GM12874 (cell line): ENCODE measurements at regions not wholly inside any gene's neighbourhood (a gene's known extent, or its start where the extent isn't known, plus 50 kb on each side); places are given as distances from the start of the nearest gene placed in this dataset.

Experiments
- CTCF ChIP-seq: IDR thresholded peaks from 2 replicates; pipeline ENCODE4 v1.5.1; 2011; ENCODE audit warnings: low read depth, mild to moderate bottlenecking, control low read depth, low read length, moderate library complexity; ENCODE audit not compliant: insufficient read depth

- TF ChIP-seq CTCF = no peak
These were observed 124.1 kb upstream of the PAPPA2 start for GRCh38 chr1:176338877-176339276.

- no peak for TF ChIP-seq CTCF
These were observed 123.7 kb upstream of the COP1 start for GRCh38 chr1:176330782-176331181.

- no peak for TF ChIP-seq CTCF
These were observed 118.6 kb upstream of the COP1 start for GRCh38 chr1:176325664-176326063.

GRCh38 chr1:176323472-176323871 is 116.4 kb upstream of the COP1 start:
- TF ChIP-seq CTCF = no peak

- no peak for TF ChIP-seq CTCF
These were observed 108.6 kb upstream of the COP1 start for GRCh38 chr1:176315519-176316220.

- TF ChIP-seq CTCF = no peak
These were observed 78.9 kb upstream of the COP1 start for GRCh38 chr1:176285996-176286395.

- no peak for TF ChIP-seq CTCF
These were observed 64.5 kb upstream of the COP1 start for GRCh38 chr1:176271572-176271971.
